GM12878 (cell line): ENCODE measurements at regions not wholly inside any gene's neighbourhood (a gene's known extent, or its start where the extent isn't known, plus 50 kb on each side); places are given as distances from the start of the nearest gene placed in this dataset.
A peak's percentile ranks its signal among the peaks of the same experiment; 100 is the strongest.

ENCODE experiments used
- ATAC-seq: fragments of 200-7000 bp; cut with Tn5 transposase; 3 replicates; pipeline ENCODE4 v1.9.1; 2020; ENCODE audit warnings: mild to moderate bottlenecking, moderate library complexity
- BruUV-seq: library from RNA; stranded (reverse); fragments of 400-500 nt; replicated peaks from 2 replicates; lab custom pipeline; 2021; lab: Mats Ljungman, UMichigan
- CTCF ChIA-PET: fragments of 300-600 bp; sonication (Branson Sonifier 250); formaldehyde crosslinking; extraction: SDS; loops from one replicate; lab custom pipeline; 2021; ENCODE audit warnings: inconsistent platforms; lab: Yijun Ruan, JAX
- POLR2A ChIA-PET: fragments of 350-600 bp; formaldehyde crosslinking; extraction: SDS; loops from one replicate; lab custom pipeline; 2021; ENCODE audit warnings: inconsistent platforms; lab: Charles Lee
- RAD21 ChIA-PET: fragments of 300-600 bp; sonication (Branson Sonifier 250); formaldehyde crosslinking; loops from one replicate; lab custom pipeline; 2023; ENCODE audit warnings: antibody characterized with exemption; ENCODE audit not compliant: unreplicated experiment; lab: Charles Lee
- SMC1A ChIA-PET: fragments of 300-600 bp; sonication (Branson Sonifier 250); formaldehyde crosslinking; loops from one replicate; lab custom pipeline; 2023; ENCODE audit not compliant: unreplicated experiment, uncharacterized antibody; lab: Charles Lee
- DNase-seq: peaks from one replicate; pipeline ENCODE4 v3.0.0-alpha.2; 2011; ENCODE audit warnings: low read depth, low spot score
- FAIRE-seq: peaks from 3 replicates; lab custom pipeline; 2011; peaks lifted over from hg19 to GRCh38; lab: Jason Lieb, UNC
- H2AFZ ChIP-seq: 2 replicates; pipeline ENCODE4 v1.6.0; 2011; ENCODE audit warnings: low read depth, low read length, control low read depth; ENCODE audit not compliant: control insufficient read depth
- H3K27ac ChIP-seq: 2 replicates; pipeline ENCODE4 v1.5.1; 2011; ENCODE audit warnings: control low read depth; ENCODE audit not compliant: control insufficient read depth, insufficient read depth
- H3K27me3 ChIP-seq, 2 experiments: replicated peaks in 1 of 2; 2 replicates each; pipeline versions ENCODE4 v1.6.0 to v1.6.1; 2011; ENCODE audit warnings: low read length in 1 of 2; ENCODE audit not compliant: control insufficient read depth in 2 of 2, insufficient read depth in 2 of 2
- H3K36me3 ChIP-seq, 2 experiments: 2 replicates each; pipeline ENCODE4 v1.5.1; 2011; ENCODE audit warnings: low read length in 1 of 2; ENCODE audit not compliant: control insufficient read depth in 2 of 2, insufficient read depth in 2 of 2
- H3K4me1 ChIP-seq: 2 replicates; pipeline ENCODE4 v1.6.1; 2011; ENCODE audit warnings: mild to moderate bottlenecking, low read length, moderate library complexity, mixed read lengths; ENCODE audit not compliant: control insufficient read depth, insufficient read depth
- H3K4me2 ChIP-seq: 2 replicates; pipeline ENCODE4 v1.6.0; 2011; ENCODE audit warnings: control low read depth; ENCODE audit not compliant: control insufficient read depth, insufficient read depth
- H3K4me3 ChIP-seq: fragments of 200-600 bp; sonication (generic); 2 replicates; pipeline ENCODE4 v1.5.1; 2016
- H3K79me2 ChIP-seq: 2 replicates; pipeline ENCODE4 v1.6.0; 2011; ENCODE audit warnings: low read length; ENCODE audit not compliant: control insufficient read depth, insufficient read depth
- H3K9ac ChIP-seq: 2 replicates; pipeline ENCODE4 v1.8.0; 2011; ENCODE audit warnings: low read length, control low read depth, mixed read lengths; ENCODE audit not compliant: control insufficient read depth, insufficient read depth
- H3K9me3 ChIP-seq: replicated peaks from 3 replicates; pipeline ENCODE4 v1.5.1; 2011; ENCODE audit warnings: mild to moderate bottlenecking, low read length; ENCODE audit not compliant: control insufficient read depth, insufficient read depth
- H4K20me1 ChIP-seq: 2 replicates; pipeline ENCODE4 v1.6.0; 2011; ENCODE audit not compliant: control insufficient read depth, insufficient read depth
- CBFB ChIP-seq: IDR thresholded peaks from 2 replicates; pipeline ENCODE4 v1.6.1; 2016; ENCODE audit warnings: antibody characterized with exemption, low read depth
- EED ChIP-seq: sonication (generic); IDR thresholded peaks from 2 replicates; pipeline ENCODE4 v1.6.1; 2016; ENCODE audit warnings: antibody characterized with exemption, low read depth
- ELK1 ChIP-seq: IDR thresholded peaks from 2 replicates; pipeline ENCODE4 v1.6.1; 2012; ENCODE audit warnings: low read depth, low read length, improper control_type of control experiment
- GABPA ChIP-seq: IDR thresholded peaks from 2 replicates; pipeline ENCODE4 v1.6.1; 2014; ENCODE audit warnings: antibody characterized with exemption, low read depth, mild to moderate bottlenecking, inconsistent platforms
- MTA3 ChIP-seq: IDR thresholded peaks from 2 replicates; pipeline ENCODE4 v1.6.1; 2012; ENCODE audit warnings: low read length, inconsistent platforms, borderline replicate concordance
- NKRF ChIP-seq: fragments of 450-650 bp; conservative IDR thresholded peaks from 2 replicates; pipeline ENCODE4 v1.6.1; 2017; ENCODE audit warnings: mild to moderate bottlenecking, moderate library complexity
- RELB ChIP-seq: fragments of 450-650 bp; IDR thresholded peaks from 2 replicates; pipeline ENCODE4 v1.6.1; 2017; ENCODE audit warnings: low read depth, mild to moderate bottlenecking, moderate library complexity
- RUNX3 ChIP-seq: IDR thresholded peaks from 2 replicates; pipeline ENCODE4 v1.6.1; 2012; ENCODE audit warnings: low read length, inconsistent platforms
- SPI1 ChIP-seq: IDR thresholded peaks from 2 replicates; pipeline ENCODE4 v1.6.1; 2011; ENCODE audit warnings: low read depth, mild to moderate bottlenecking, low read length, moderate library complexity, borderline replicate concordance; ENCODE audit not compliant: insufficient read depth
- WRNIP1 ChIP-seq: IDR thresholded peaks from 2 replicates; pipeline ENCODE4 v1.6.1; 2011; ENCODE audit warnings: low read depth, low read length, improper control_type of control experiment, borderline replicate concordance
- ZNF207 ChIP-seq: fragments of 450-650 bp; IDR thresholded peaks from 2 replicates; pipeline ENCODE4 v1.6.1; 2014; ENCODE audit warnings: antibody characterized with exemption, mild to moderate bottlenecking, borderline replicate concordance
- WGBS: methylation state at CpG from one replicate; pipeline ENCODE4 v1.1.6; 2016; ENCODE audit warnings: low lambda C conversion rate; ENCODE audit not compliant: insufficient replicate concordance, insufficient coverage; ENCODE audit errors: missing lambda C conversion rate; 5-methylcytosine and 5-hydroxymethylcytosine counted together
- in situ Hi-C: fragments of 300-500 bp; cut with MboI; formaldehyde crosslinking; loops from 9 replicates; pipeline ENCODE4 v1.14.3; 2018; ENCODE audit warnings: mixed read lengths
- intact Hi-C: fragments of 100-400 bp; cut with micrococcal nuclease; formaldehyde crosslinking; loops from one replicate; pipeline ENCODE4 v1.14.2; 2022; ENCODE audit not compliant: unreplicated experiment

- in situ Hi-C loops = no loop called here
- WGBS = 2% methylated on average over 6 of the region's 6 CpGs
- no peak for TF ChIP-seq RELB
- no peak for TF ChIP-seq GABPA
- TF ChIP-seq WRNIP1 = no peak
- TF ChIP-seq SPI1 = no peak
- TF ChIP-seq CBFB = no peak
- TF ChIP-seq MTA3 = no peak
- TF ChIP-seq ZNF207 = no peak
- TF ChIP-seq EED = peak; percentile 56
- TF ChIP-seq NKRF = no peak
- peak; percentile 27; the same call in 1 of the 2 replicates for TF ChIP-seq RUNX3
- no peak for TF ChIP-seq ELK1
- Histone ChIP-seq H3K36me3 (no peaks in the 10 kb centered on the region), H3K4me2 (0 out of 2 replicates have a peak overlapping the region, but pooled peaks have one; percentile 0), H3K4me1 (no peaks in the 10 kb centered on the region), H3K9me3 (no peaks in the 10 kb centered on the region), H3K4me3 (no peak overlapping the region), H2AFZ (no peak overlapping the region), H4K20me1 (no peaks in the 10 kb centered on the region), H3K27me3 (no peaks in the 10 kb centered on the region), H3K27ac (no peak overlapping the region), H3K79me2 (no peaks in the 10 kb centered on the region), H3K9ac (no peak overlapping the region)
- DNase-seq (no peak), FAIRE-seq (no peak), ATAC-seq (peak; percentile 54)
- SMC1A ChIA-PET = interaction anchor here (0.9 kb wide), 1 partner anchor 11 kb away, joined by 3 read pairs; no protein-coding TSS in a partner anchor
- CTCF ChIA-PET = no interaction called here
- POLR2A ChIA-PET = no interaction called here
- intact Hi-C loops = no loop called here
- no TSS peak for BruUV-seq
- RAD21 ChIA-PET = no interaction called here
These were observed 92.7 kb upstream of the PRMT8 start for GRCh38 chr12:3398196-3398789.
